SU-DHL-6 (cell line): ENCODE measurements at regions not wholly inside any gene's neighbourhood (a gene's known extent, or its start where the extent isn't known, plus 50 kb on each side); places are given as distances from the start of the nearest gene placed in this dataset.

Experiments used
- EZH2phosphoT487 ChIP-seq: fragments of 200-600 bp; sonication (generic), shearing (Covaris generic); conservative IDR thresholded peaks from 2 replicates; pipeline ENCODE4 v1.6.1; 2018; ENCODE audit warnings: mild to moderate bottlenecking, antibody characterized with exemption, low read length, moderate library complexity, mixed read lengths
- TF ChIP-seq, protein P1 (sequence below): fragments of 200-600 bp; sonication (generic); IDR thresholded peaks from one replicate; pipeline ENCODE4 v1.5.1; 2017; ENCODE audit warnings: antibody characterized with exemption, mild to moderate bottlenecking, low read length, moderate library complexity; ENCODE audit not compliant: insufficient read depth, poor library complexity, severe bottlenecking

GRCh38 chr10:117477961-117478670, 64.4 kb upstream of the EMX2 start:
- TF ChIP-seq, protein P1, sequence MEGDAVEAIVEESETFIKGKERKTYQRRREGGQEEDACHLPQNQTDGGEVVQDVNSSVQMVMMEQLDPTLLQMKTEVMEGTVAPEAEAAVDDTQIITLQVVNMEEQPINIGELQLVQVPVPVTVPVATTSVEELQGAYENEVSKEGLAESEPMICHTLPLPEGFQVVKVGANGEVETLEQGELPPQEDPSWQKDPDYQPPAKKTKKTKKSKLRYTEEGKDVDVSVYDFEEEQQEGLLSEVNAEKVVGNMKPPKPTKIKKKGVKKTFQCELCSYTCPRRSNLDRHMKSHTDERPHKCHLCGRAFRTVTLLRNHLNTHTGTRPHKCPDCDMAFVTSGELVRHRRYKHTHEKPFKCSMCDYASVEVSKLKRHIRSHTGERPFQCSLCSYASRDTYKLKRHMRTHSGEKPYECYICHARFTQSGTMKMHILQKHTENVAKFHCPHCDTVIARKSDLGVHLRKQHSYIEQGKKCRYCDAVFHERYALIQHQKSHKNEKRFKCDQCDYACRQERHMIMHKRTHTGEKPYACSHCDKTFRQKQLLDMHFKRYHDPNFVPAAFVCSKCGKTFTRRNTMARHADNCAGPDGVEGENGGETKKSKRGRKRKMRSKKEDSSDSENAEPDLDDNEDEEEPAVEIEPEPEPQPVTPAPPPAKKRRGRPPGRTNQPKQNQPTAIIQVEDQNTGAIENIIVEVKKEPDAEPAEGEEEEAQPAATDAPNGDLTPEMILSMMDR = no peak
- no peak for TF ChIP-seq EZH2phosphoT487
